Esophagus squamous epithelium (tissue), 4 donors: ENCODE measurements at regions not wholly inside any gene's neighbourhood (a gene's known extent, or its start where the extent isn't known, plus 50 kb on each side); places are given as distances from the start of the nearest gene placed in this dataset.

Source experiments
- POLR2A ChIP-seq, 4 donors: fragments of 450-650 bp; IDR thresholded peaks; one replicate each; pipeline ENCODE4 v1.6.1; 2017; ENCODE audit warnings: antibody characterized with exemption in 4 of 4, mild to moderate bottlenecking in 4 of 4, moderate library complexity in 3 of 4
- TF ChIP-seq, protein P1 (sequence below), 6 experiments: fragments of 450-650 bp in 4 of 6; fragments of 200-600 bp in 2 of 6; sonication (generic) in 2 of 6; IDR thresholded peaks; one replicate each; pipeline ENCODE4 v1.5.1; 2016 to 2019; ENCODE audit warnings: antibody characterized with exemption in 6 of 6, mild to moderate bottlenecking in 4 of 6, moderate library complexity in 4 of 6

DNA sequence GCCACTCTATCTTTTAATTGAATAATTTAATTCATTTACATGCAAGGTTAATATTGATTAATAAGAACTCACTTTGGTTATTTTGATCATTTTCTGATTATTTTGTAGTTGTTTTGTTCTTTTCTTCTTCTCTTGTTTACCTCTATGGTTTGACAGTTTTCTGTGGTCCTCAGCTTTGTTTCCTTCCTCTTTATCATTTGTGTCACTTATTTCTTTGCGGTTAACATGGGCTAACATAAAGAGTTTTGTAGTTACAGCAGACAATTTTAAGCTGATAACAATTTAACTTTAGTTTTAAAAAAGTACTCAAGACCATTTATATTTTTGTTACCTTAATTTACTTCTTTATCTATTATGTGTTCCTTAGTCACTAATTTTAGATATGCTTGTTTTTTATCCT is 1032.8 kb upstream of the RAG2 start:
- TF ChIP-seq, protein P1, sequence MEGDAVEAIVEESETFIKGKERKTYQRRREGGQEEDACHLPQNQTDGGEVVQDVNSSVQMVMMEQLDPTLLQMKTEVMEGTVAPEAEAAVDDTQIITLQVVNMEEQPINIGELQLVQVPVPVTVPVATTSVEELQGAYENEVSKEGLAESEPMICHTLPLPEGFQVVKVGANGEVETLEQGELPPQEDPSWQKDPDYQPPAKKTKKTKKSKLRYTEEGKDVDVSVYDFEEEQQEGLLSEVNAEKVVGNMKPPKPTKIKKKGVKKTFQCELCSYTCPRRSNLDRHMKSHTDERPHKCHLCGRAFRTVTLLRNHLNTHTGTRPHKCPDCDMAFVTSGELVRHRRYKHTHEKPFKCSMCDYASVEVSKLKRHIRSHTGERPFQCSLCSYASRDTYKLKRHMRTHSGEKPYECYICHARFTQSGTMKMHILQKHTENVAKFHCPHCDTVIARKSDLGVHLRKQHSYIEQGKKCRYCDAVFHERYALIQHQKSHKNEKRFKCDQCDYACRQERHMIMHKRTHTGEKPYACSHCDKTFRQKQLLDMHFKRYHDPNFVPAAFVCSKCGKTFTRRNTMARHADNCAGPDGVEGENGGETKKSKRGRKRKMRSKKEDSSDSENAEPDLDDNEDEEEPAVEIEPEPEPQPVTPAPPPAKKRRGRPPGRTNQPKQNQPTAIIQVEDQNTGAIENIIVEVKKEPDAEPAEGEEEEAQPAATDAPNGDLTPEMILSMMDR (IDR thresholded peaks at IDR 0.05), result no peak
- no peak for TF ChIP-seq POLR2A (IDR thresholded peaks at IDR 0.05)
